ENCODE measurements at regions not wholly inside any gene's neighbourhood (a gene's known extent, or its start where the extent isn't known, plus 50 kb on each side); places are given as distances from the start of the nearest gene placed in this dataset.

DNA sequence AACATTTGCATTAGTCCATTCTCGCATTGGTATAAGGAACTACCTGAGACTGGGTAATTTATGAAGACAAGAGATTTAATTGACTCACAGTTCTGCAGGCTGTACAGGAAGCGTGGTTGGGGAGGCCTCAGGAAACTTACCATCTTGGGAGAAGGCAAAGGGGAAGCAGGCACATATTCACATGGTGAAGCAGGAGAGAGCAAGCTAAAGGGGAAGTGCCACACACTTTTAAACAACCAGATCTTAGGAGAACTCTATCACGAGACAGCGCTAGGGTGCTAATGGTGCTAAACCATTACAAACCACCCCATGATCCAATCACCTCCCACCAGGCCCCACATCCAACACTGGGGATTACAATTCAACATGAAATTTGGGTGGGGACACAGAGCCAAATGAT, 201.7 kb upstream of the MGAT5 start:
- no peak for TF ChIP-seq EP300 (IDR thresholded peaks at IDR 0.05)
- TF ChIP-seq, protein P1, sequence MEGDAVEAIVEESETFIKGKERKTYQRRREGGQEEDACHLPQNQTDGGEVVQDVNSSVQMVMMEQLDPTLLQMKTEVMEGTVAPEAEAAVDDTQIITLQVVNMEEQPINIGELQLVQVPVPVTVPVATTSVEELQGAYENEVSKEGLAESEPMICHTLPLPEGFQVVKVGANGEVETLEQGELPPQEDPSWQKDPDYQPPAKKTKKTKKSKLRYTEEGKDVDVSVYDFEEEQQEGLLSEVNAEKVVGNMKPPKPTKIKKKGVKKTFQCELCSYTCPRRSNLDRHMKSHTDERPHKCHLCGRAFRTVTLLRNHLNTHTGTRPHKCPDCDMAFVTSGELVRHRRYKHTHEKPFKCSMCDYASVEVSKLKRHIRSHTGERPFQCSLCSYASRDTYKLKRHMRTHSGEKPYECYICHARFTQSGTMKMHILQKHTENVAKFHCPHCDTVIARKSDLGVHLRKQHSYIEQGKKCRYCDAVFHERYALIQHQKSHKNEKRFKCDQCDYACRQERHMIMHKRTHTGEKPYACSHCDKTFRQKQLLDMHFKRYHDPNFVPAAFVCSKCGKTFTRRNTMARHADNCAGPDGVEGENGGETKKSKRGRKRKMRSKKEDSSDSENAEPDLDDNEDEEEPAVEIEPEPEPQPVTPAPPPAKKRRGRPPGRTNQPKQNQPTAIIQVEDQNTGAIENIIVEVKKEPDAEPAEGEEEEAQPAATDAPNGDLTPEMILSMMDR (IDR thresholded peaks at IDR 0.05) = no peak
